Astrocyte (in vitro differentiated cells and primary cell): ENCODE measurements at regions not wholly inside any gene's neighbourhood (a gene's known extent, or its start where the extent isn't known, plus 50 kb on each side); places are given as distances from the start of the nearest gene placed in this dataset.

Source experiments
- DNase-seq: peaks from one replicate; pipeline ENCODE4 v3.0.0-alpha.2; 2010; ENCODE audit warnings: low read depth
- FAIRE-seq: peaks from 2 replicates; lab custom pipeline; 2011; peaks lifted over from hg19 to GRCh38; lab: Jason Lieb, UNC
- H2AFZ ChIP-seq: 2 replicates; pipeline ENCODE4 v1.6.0; 2012; ENCODE audit warnings: low read depth, low read length, inconsistent platforms
- H3K27ac ChIP-seq: 2 replicates; pipeline ENCODE4 v1.5.1; 2011; ENCODE audit warnings: low read depth, low read length, inconsistent platforms
- H3K27me3 ChIP-seq: 2 replicates; pipeline ENCODE4 v1.6.0; 2011; ENCODE audit warnings: low read length, inconsistent platforms; ENCODE audit not compliant: insufficient read depth
- H3K36me3 ChIP-seq: 2 replicates; pipeline ENCODE4 v1.5.1; 2011; ENCODE audit warnings: low read length, inconsistent platforms; ENCODE audit not compliant: insufficient read depth
- H3K4me1 ChIP-seq: 2 replicates; pipeline ENCODE4 v1.5.1; 2011; ENCODE audit warnings: low read length, inconsistent platforms; ENCODE audit not compliant: insufficient read depth
- H3K4me2 ChIP-seq: 2 replicates; pipeline ENCODE4 v1.6.0; 2012; ENCODE audit warnings: low read length, inconsistent platforms
- H3K4me3 ChIP-seq: 2 replicates; pipeline ENCODE4 v1.5.1; 2011; ENCODE audit warnings: low read depth, mild to moderate bottlenecking, low read length, inconsistent platforms; ENCODE audit not compliant: insufficient read depth
- H3K79me2 ChIP-seq: 2 replicates; pipeline ENCODE4 v1.6.0; 2012; ENCODE audit warnings: mild to moderate bottlenecking, low read length, inconsistent platforms; ENCODE audit not compliant: insufficient read depth
- H3K9ac ChIP-seq: 2 replicates; pipeline ENCODE4 v1.6.0; 2012; ENCODE audit warnings: mild to moderate bottlenecking, low read length, inconsistent platforms
- H3K9me3 ChIP-seq: 2 replicates; pipeline ENCODE4 v1.5.1; 2012; ENCODE audit warnings: low read depth, mild to moderate bottlenecking, low read length, inconsistent platforms; ENCODE audit not compliant: insufficient read depth
- H4K20me1 ChIP-seq: 2 replicates; pipeline ENCODE4 v1.6.0; 2012; ENCODE audit warnings: low read length, inconsistent platforms; ENCODE audit not compliant: insufficient read depth
- H3K27ac Mint-ChIP-seq: one replicate; pipeline ENCODE4 v1.8.0; 2021; ENCODE audit warnings: mild to moderate bottlenecking, mixed read lengths; ENCODE audit not compliant: unreplicated experiment
- H3K27me3 Mint-ChIP-seq: one replicate; pipeline ENCODE4 v1.8.0; 2021; ENCODE audit warnings: low read depth, mixed read lengths; ENCODE audit not compliant: unreplicated experiment
- H3K36me3 Mint-ChIP-seq: one replicate; pipeline ENCODE4 v1.8.0; 2021; ENCODE audit warnings: low read depth, mixed read lengths; ENCODE audit not compliant: unreplicated experiment
- H3K4me1 Mint-ChIP-seq: one replicate; pipeline ENCODE4 v1.8.0; 2021; ENCODE audit warnings: low read depth, mixed read lengths; ENCODE audit not compliant: unreplicated experiment
- H3K4me3 Mint-ChIP-seq: one replicate; pipeline ENCODE4 v1.8.0; 2021; ENCODE audit warnings: mild to moderate bottlenecking, moderate library complexity, mixed read lengths; ENCODE audit not compliant: unreplicated experiment
- H3K9me3 Mint-ChIP-seq: one replicate; pipeline ENCODE4 v1.8.0; 2021; ENCODE audit warnings: mild to moderate bottlenecking, mixed read lengths; ENCODE audit not compliant: unreplicated experiment
- CTCF ChIP-seq: IDR thresholded peaks from 2 replicates; pipeline ENCODE4 v1.5.1; 2011; ENCODE audit warnings: low read depth, mild to moderate bottlenecking, inconsistent platforms, low read length, moderate library complexity; ENCODE audit not compliant: insufficient read depth
- EZH2 ChIP-seq: IDR thresholded peaks from 2 replicates; pipeline ENCODE4 v1.6.1; 2012; ENCODE audit warnings: mild to moderate bottlenecking, low read length, inconsistent platforms; ENCODE audit not compliant: insufficient read depth

- H3K9ac ChIP-seq = no peak overlapping the region
- DNase-seq (no peak), FAIRE-seq (no peak)
- H3K36me3 ChIP-seq = no peaks in the 10 kb centered on the region
- peaks cover under 1% of the 10 kb centered on the region for H3K27me3 ChIP-seq
- peak overlapping the region; percentile 21 for H3K27ac Mint-ChIP-seq
- H3K4me1 Mint-ChIP-seq = peaks cover 22% of the 10 kb centered on the region
- peaks cover 3% of the 10 kb centered on the region for H3K9me3 Mint-ChIP-seq
- H2AFZ ChIP-seq = no peak overlapping the region
- H3K4me3 Mint-ChIP-seq = no peak overlapping the region
- TF ChIP-seq CTCF = no peak
- no peaks in the 10 kb centered on the region for H3K4me1 ChIP-seq
- no peak overlapping the region for H3K4me3 ChIP-seq
- no peak overlapping the region for H3K27ac ChIP-seq
- peaks cover 6% of the 10 kb centered on the region for H3K27me3 Mint-ChIP-seq
- H3K79me2 ChIP-seq = no peaks in the 10 kb centered on the region
- no peak overlapping the region for H3K4me2 ChIP-seq
- no peaks in the 10 kb centered on the region for H3K36me3 Mint-ChIP-seq
- H4K20me1 ChIP-seq = no peaks in the 10 kb centered on the region
- no peaks in the 10 kb centered on the region for H3K9me3 ChIP-seq
These were observed 300.7 kb downstream of the SIPA1L2 start for GRCh38 chr1:232329103-232329813.

- Histone ChIP-seq H3K4me3 (no peak overlapping the region), H3K79me2 (no peaks in the 10 kb centered on the region), H3K4me2 (no peak overlapping the region), H3K27me3 (no peaks in the 10 kb centered on the region), H3K9ac (no peak overlapping the region), H4K20me1 (no peaks in the 10 kb centered on the region), H3K4me1 (no peaks in the 10 kb centered on the region), H3K9me3 (no peaks in the 10 kb centered on the region), H3K36me3 (no peaks in the 10 kb centered on the region), H2AFZ (no peak overlapping the region), H3K27ac (no peak overlapping the region)
- Mint-ChIP-seq H3K4me1 (peaks cover 22% of the 10 kb centered on the region), H3K4me3 (no peak overlapping the region), H3K9me3 (peaks cover 3% of the 10 kb centered on the region), H3K27me3 (peaks cover 3% of the 10 kb centered on the region), H3K27ac (peak overlapping the region; percentile 21), H3K36me3 (no peaks in the 10 kb centered on the region)
- DNase-seq = peak; percentile 76
- FAIRE-seq = no peak
- TF ChIP-seq CTCF (no peak), EZH2 (no peak)
These were observed 301.3 kb downstream of the SIPA1L2 start for GRCh38 chr1:232328486-232329102.

- no peaks in the 10 kb centered on the region for H3K36me3 Mint-ChIP-seq
- H3K4me3 Mint-ChIP-seq = no peak overlapping the region
- Histone ChIP-seq H3K9ac (no peak overlapping the region), H4K20me1 (no peaks in the 10 kb centered on the region), H3K4me2 (no peak overlapping the region), H3K36me3 (no peaks in the 10 kb centered on the region), H3K4me3 (no peak overlapping the region), H3K9me3 (no peaks in the 10 kb centered on the region), H3K27ac (no peak overlapping the region), H3K27me3 (no peaks in the 10 kb centered on the region), H2AFZ (no peak overlapping the region), H3K4me1 (no peaks in the 10 kb centered on the region), H3K79me2 (no peaks in the 10 kb centered on the region)
- H3K27ac Mint-ChIP-seq = peak overlapping the region; percentile 21
- DNase-seq (no peak), FAIRE-seq (no peak)
- H3K9me3 Mint-ChIP-seq = peaks cover 3% of the 10 kb centered on the region
- no peak for TF ChIP-seq EZH2
- TF ChIP-seq CTCF = no peak
- H3K27me3 Mint-ChIP-seq = no peaks in the 10 kb centered on the region
- H3K4me1 Mint-ChIP-seq = peaks cover 22% of the 10 kb centered on the region
These were observed 302.0 kb downstream of the SIPA1L2 start for GRCh38 chr1:232327899-232328298.
